ENCODE measurements at regions not wholly inside any gene's neighbourhood (a gene's known extent, or its start where the extent isn't known, plus 50 kb on each side); places are given as distances from the start of the nearest gene placed in this dataset.

DNA sequence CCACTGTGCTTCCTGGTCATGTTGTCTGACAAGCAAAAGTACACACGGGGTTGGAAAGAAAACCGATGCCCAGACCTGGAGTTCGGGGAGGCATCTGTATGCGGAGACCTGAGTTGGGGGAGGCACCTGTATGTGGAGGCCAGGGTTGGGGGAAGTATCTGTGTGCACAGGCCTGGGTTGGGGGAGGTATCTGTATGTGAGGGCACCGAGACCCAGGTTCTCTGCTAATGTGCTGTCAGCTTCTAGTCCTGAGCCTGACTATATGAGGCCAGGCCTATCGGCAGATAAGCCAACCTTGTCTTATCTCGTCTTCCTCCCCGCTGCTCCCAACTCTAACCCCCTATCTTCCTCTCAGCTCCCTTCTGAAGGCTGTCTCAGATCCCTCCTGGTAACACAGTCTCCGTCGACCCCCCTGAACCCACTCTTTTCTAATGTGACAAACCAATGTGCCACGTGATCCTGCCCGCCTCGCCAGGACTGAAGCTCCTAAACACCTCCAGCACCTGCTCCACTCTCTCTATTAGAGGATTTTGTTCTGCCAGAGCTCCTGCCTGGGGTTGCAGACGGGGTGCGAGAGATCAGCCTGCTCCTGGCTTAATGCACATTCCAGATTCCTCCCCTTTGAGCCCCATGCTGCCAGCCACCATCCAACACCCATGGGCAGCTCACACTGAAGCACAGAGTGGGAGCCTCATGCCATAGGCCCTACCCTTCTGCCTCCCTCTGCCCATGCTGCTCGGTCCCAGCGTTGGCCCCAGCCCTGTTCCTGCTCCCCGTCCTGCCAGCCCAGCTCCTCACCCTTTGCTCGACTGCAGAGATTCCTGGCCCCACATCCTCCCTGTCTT lies 188.4 kb downstream of the SH3BP4 start:
- DNase-seq (ENCODE audit: extremely low read depth in 1 of 11, low read depth in 9 of 11, low spot score in 4 of 11) = no peak

DNA sequence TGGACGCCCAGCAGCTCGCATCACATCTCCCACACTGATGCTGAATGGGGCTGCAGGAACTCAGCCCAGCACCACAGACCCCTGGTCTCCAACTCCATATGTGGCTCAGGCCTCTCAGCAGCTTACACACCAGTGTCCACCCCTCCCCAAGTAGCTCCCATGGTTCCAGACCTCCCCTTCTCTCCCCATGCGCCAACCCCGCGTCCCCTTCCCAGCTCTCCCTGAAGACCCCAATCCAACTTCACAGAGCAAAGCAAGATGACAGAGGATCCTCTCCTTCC lies 188.9 kb downstream of the SH3BP4 start:
- DNase-seq (ENCODE audit: extremely low read depth in 1 of 11, low read depth in 9 of 11, low spot score in 4 of 11) = no peak

- no peak for DNase-seq (ENCODE audit: extremely low read depth in 1 of 11, low read depth in 9 of 11, low spot score in 4 of 11)
Observed at GRCh38 chr2:235141411-235142128, 189.8 kb downstream of the SH3BP4 start.

DNA sequence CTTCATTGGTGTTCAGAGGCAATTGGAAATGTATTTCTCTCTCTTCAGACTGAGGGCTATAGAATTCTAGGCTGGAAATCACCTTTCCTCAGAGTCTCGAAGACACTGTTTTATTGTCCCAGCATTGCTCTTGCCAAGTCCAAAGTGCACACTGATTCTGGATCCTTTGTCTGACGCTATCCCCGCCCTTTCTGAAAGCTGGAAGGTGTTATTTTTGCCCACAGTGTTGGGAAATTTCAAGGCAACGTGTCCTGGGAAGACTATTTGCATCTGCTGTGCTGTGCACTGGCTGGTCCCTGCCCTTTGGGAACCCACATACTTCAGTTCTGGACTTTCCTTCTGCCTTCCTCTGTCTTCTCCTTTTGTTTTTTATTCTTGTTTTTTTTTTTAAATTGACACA lies 190.8 kb downstream of the SH3BP4 start:
- DNase-seq (ENCODE audit: extremely low read depth in 1 of 11, low read depth in 9 of 11, low spot score in 4 of 11) = no peak

DNA sequence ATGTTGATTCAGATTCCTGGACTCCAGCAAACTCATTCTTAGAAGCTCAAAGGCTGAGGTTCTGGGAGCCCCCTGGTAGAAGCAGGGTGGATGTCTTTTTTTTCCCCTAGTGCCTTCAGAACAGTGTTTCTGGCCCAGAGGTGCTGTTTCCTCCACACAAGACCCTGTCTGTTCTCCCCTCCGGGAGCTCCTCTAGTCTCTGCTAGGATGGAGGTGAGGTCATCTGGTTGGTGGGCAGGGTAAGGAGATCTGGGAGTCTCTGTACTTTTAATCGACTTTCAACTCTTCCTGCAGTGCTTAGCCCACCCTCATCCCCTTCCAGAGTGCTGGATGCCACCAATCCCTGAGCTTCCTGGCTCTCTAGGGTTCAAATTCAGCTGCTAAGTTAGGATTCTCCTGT lies 192.0 kb downstream of the SH3BP4 start:
- no peak for DNase-seq (ENCODE audit: extremely low read depth in 1 of 11, low read depth in 9 of 11, low spot score in 4 of 11)

- no peak for DNase-seq (ENCODE audit: extremely low read depth in 1 of 11, low read depth in 9 of 11, low spot score in 4 of 11)
Observed at GRCh38 chr2:235144291-235144690, 192.5 kb downstream of the SH3BP4 start.

DNA sequence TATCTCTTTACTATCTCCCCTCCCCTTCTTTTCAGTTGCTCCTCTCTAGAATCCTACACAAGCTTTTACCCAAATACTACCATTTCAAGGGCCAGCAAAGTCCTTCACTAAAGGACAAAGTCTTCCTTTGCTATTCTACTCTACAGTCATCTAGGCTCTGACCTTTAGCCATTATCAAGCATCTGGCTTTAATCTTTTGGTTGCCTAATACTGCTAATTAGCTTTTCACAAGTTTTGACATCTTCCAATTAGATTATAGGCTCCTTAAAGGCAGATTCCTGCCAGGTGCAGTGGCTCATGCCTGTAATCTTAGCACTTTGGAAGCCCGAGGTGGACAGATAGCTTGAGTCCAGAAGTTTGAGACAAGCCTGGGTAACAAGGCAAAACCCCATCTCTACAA lies 194.4 kb downstream of the SH3BP4 start:
- DNase-seq (ENCODE audit: extremely low read depth in 1 of 11, low read depth in 9 of 11, low spot score in 4 of 11) = no peak

GRCh38 chr2:235146871-235147565 lies 195.2 kb downstream of the SH3BP4 start:
- no peak for DNase-seq (ENCODE audit: extremely low read depth in 1 of 11, low read depth in 9 of 11, low spot score in 4 of 11)

DNA sequence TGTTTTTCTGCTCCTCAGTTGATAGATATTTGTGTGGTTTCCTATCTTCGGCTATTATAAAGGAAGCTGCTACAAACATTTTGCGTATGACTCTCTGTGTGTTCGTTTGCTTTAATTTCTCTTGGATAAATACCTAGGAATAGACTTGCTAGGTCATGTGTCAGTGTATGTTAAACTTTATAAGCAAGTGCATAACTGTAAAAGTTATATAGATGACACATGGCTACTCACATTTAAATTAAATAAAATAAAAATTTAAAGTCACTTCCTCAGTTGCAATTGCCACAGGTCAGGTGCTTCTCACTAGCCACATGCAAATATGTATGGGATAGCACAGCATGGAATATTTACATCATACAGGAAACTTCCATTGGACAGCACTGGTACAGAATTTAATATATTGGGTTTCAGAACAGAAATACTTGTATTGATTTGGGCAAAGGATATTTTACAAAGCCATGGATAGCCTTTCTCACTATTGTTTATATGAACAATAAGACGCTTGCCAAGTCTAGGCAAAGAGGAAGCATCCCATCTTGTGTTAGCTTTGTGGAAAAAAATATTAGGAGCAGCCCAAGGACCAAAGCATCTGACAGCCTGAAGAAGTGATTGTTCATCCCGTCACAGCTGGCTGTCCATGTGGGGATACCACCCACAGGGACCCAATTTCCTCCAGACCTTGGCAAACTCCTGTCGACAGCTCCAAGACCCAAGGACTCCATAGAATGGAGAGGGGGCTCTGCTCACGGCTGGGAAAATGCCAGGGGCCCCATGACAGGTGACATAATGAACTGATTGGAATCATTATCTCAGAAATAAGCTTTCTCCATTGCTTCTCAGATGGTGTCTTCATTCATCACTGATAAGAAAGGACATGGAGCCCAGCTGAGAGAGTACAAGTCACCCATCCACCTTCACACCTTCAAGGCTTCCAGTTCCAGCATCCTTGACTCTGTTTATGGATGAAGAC lies 196.7 kb downstream of the SH3BP4 start:
- no peak for DNase-seq (ENCODE audit: extremely low read depth in 1 of 11, low read depth in 9 of 11, low spot score in 4 of 11)

GRCh38 chr2:235149240-235149659 lies 197.4 kb downstream of the SH3BP4 start:
- DNase-seq (ENCODE audit: extremely low read depth in 1 of 11, low read depth in 9 of 11, low spot score in 4 of 11) = no peak

DNA sequence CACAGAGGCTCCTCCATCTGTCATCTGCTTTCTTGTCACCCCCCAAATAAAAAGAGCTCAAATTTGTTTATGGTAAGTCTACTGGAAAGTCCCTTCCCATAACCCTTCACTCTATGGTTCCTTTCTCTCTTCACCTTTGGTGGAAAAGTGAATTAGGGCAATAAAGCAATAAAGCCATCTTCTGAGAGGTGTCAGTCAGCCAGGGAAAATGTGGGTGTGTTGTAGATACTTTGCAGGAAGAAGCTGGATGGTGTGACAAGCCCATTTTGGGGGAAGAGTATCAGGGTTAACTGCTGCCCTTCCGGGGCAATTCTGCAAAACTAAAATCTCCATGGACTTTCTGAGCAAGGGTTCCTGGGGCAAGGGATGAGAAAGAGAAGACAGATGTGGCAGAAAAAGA lies 197.9 kb downstream of the SH3BP4 start:
- no peak for DNase-seq (ENCODE audit: extremely low read depth in 1 of 11, low read depth in 9 of 11, low spot score in 4 of 11)

DNA sequence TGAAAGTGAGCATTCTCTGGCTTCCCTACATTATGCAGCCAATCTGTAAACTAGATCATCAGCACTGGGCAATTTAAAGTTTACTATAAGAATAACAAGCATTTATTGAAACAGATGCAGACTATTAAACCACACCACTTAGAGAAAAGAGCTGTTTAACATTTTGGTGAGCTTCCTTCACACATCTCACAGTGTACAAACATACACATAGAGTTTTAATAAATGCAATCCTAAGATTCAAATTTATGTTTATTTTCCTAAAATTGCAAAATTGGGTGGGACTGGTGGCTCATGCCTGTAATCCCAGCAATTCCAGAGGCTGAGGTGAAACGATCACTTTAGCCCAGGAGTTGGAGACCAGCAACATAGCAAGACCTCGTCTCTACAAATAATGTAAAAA lies 199.3 kb downstream of the SH3BP4 start:
- no peak for DNase-seq (ENCODE audit: extremely low read depth in 1 of 11, low read depth in 9 of 11, low spot score in 4 of 11)

- DNase-seq (ENCODE audit: extremely low read depth in 1 of 11, low read depth in 9 of 11, low spot score in 4 of 11) = no peak
Observed at GRCh38 chr2:235155163-235155562, 203.3 kb downstream of the SH3BP4 start.

GRCh38 chr2:235156055-235156454 lies 204.2 kb downstream of the SH3BP4 start:
- DNase-seq (ENCODE audit: extremely low read depth in 1 of 11, low read depth in 9 of 11, low spot score in 4 of 11) = no peak

DNA sequence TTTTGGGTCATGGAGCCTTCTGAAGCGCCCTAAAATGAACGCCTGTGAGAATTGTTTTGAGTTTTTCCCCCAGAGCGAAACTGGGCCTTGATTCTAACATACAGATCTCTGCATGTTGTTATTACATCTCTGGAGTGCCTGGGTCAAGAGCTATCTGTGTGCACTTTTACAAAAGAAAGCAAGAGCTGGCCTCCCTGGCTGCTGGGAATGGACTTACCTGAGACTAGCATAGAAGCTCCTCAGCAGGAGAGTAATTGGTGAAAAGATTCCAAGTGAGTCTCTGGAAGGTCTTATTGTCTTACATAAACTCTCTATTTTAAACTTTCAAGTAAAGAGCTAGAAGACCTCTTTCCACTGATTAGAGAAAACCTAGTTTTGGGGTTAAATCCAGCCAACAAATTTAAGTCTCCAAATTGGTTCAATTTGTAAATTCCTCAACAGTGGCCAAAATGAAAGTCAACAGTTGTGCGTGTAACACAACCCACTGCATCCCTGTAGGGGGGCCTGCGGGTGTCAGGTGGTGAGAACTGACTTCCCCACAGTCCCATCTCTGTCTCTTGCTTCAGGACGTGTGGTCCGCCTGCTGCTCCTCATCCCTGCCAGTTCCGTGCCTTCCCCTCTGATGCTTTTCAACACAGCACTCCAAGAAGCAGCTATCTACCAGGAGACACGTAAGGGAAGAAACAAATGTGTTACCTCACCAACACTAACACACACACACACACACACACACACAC lies 206.1 kb downstream of the SH3BP4 start:
- DNase-seq (ENCODE audit: extremely low read depth in 1 of 11, low read depth in 9 of 11, low spot score in 4 of 11) = no peak

- no peak for DNase-seq (ENCODE audit: extremely low read depth in 1 of 11, low read depth in 9 of 11, low spot score in 4 of 11)
Observed at GRCh38 chr2:235160281-235160810, 208.5 kb downstream of the SH3BP4 start.

DNA sequence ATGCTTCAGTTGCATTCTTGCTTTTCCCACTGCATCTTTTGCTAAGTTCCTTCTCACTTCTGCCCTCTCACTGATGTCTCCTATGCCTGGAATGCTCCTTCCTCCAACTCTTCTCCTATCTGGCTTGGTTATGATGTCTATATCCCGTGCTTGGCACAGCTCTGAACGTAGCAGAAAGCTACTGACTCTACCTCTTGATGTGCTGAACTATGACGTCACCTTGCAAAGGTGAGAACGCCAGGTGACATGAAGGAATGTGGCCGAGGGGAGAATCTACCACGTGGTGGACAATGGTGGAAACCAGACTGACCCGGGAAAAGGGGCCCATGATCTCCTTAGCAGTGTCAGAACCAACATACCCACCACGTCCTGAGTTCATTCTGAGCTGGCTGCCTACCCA lies 209.7 kb downstream of the SH3BP4 start:
- no peak for DNase-seq (ENCODE audit: extremely low read depth in 1 of 11, low read depth in 9 of 11, low spot score in 4 of 11)

DNA sequence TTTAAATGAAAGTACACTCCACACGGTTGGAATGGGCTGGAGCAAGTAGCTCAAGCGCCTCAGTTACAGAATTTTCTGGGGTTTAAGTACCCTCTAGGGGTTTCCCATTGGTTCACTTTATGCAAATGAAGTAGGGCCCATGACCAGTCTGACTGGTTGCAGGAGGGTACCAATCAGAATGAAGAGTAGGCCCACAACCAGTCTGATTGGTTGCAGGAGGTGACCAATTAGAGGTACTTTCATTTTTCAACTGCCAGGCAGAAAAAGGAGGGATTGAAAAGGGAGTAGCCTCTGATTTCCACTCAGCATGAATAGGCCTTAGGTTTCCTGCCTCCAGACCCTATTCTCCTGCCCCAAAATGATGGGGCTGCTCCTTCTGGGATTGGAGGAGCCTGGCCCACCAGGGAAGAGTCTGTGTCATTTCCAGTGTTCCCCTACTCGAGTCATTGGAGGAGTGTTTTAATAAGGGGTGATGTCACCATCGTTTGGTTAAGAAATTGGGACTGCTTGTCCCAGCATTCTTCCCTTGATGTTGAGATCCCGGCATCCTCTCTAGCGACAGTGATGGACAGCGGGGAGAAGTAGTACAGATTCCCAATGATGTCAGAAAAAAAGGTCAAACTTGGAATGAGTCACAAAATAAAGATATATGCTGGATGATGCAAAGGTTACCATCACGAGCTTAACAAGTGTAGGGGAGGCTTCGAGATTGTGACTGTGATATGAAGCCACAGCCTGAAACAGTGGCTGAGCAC lies 210.4 kb downstream of the SH3BP4 start:
- DNase-seq (ENCODE audit: extremely low read depth in 1 of 11, low read depth in 9 of 11, low spot score in 4 of 11) = no peak
